Fibroblast of villous mesenchyme (primary cell): ENCODE measurements at regions not wholly inside any gene's neighbourhood (a gene's known extent, or its start where the extent isn't known, plus 50 kb on each side); places are given as distances from the start of the nearest gene placed in this dataset.

ENCODE experiments used
- DNase-seq: peaks from one replicate; pipeline ENCODE4 v3.0.0-alpha.2; 2010; ENCODE audit warnings: low read depth
- H3K4me3 ChIP-seq: 2 replicates; pipeline ENCODE4 v1.5.1; 2011; ENCODE audit warnings: low read depth, mild to moderate bottlenecking, low read length
- TF ChIP-seq, protein P1 (sequence below): IDR thresholded peaks from 2 replicates; pipeline ENCODE4 v1.5.1; 2012; ENCODE audit warnings: low read depth, mild to moderate bottlenecking, low read length; ENCODE audit not compliant: insufficient read depth

DNA sequence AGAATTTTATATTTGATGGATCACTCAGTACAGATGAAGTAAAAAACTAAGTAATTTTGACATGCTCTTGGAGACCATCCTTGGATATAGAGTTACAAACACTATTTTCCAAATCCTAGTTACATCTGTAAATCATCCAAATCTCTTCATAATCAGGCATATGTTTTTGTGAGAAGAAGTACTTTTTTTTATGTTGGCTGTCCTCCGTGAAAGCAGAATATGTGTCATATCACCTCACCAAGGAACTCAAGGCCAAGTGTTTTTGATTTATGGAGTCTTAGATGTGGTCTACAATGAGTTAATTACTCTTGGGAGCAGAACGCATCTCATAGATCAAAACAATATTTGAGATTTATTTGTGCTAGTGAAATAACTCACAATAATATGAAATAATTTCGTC lies 416.5 kb upstream of the TGFBR2 start:
- DNase-seq: no peak
- TF ChIP-seq, protein P1, sequence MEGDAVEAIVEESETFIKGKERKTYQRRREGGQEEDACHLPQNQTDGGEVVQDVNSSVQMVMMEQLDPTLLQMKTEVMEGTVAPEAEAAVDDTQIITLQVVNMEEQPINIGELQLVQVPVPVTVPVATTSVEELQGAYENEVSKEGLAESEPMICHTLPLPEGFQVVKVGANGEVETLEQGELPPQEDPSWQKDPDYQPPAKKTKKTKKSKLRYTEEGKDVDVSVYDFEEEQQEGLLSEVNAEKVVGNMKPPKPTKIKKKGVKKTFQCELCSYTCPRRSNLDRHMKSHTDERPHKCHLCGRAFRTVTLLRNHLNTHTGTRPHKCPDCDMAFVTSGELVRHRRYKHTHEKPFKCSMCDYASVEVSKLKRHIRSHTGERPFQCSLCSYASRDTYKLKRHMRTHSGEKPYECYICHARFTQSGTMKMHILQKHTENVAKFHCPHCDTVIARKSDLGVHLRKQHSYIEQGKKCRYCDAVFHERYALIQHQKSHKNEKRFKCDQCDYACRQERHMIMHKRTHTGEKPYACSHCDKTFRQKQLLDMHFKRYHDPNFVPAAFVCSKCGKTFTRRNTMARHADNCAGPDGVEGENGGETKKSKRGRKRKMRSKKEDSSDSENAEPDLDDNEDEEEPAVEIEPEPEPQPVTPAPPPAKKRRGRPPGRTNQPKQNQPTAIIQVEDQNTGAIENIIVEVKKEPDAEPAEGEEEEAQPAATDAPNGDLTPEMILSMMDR: no peak

DNA sequence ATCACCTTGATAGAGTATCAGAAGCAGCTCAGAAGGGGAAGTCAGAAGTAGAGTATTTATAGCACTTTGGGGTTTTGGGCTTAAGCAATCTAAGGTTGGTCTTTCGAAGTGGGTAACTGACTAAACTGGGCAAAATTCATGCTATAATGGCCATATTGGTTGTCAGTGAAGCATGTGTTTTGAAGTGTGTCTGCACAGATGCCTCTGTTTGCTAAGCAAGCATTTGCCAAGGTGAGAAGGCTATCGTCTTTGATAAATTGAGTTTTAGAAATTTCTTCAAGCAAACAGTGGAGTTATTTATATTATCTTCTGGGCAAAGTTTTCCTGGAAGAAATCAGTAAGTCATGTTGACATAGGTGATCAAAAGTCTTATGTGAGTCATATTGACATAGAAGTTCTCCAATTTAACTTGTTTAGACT lies 412.8 kb upstream of the TGFBR2 start:
- H3K4me3 ChIP-seq: no peak overlapping the region
- TF ChIP-seq, protein P1: no peak
- DNase-seq: no peak

More for the DNA sequence above, 416.5 kb upstream of the TGFBR2 start:
- H3K4me3 ChIP-seq: no peak overlapping the region

DNA sequence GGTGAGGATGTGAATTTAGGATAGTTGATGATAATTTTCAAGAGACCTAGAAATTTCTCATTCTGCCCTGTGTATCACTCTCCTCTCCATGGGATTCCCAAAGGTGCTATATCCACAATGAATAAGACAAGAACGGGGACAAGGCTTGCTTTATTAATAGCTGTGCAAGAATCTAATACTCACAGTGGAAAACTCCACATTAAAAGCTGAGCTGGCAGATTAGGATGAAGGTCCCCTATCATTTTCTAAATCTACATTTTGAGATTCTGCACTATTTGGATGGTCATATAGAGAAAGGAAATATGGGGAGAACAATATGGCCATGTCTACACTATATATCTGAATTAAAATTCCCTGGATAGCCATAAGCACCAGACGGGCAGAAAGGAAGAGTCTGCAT lies 411.0 kb upstream of the TGFBR2 start:
- H3K4me3 ChIP-seq: no peak overlapping the region
- no peak for DNase-seq
- TF ChIP-seq, protein P1: no peak

DNA sequence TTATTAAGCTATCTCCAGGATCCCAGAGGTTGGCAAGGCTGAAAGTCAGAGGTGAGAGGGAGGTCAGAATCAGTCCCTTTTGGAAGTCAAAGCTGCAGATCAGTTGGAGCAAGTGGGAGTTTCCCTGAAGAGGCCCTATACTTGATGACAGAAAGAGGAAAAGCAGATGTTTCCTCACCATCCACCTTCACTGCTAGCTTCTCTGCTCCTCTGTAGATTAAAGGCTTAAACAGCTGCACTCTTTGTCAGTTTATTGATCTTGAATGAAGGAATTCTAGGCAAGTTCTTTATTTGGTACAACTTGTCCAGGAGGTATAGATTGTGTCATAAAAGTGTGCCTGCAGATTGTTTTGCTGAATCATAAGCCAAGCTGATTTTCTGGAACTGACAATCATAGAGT lies 408.2 kb upstream of the TGFBR2 start:
- peak; percentile 63 for DNase-seq
- H3K4me3 ChIP-seq: no peak overlapping the region
- TF ChIP-seq, protein P1: no peak

DNA sequence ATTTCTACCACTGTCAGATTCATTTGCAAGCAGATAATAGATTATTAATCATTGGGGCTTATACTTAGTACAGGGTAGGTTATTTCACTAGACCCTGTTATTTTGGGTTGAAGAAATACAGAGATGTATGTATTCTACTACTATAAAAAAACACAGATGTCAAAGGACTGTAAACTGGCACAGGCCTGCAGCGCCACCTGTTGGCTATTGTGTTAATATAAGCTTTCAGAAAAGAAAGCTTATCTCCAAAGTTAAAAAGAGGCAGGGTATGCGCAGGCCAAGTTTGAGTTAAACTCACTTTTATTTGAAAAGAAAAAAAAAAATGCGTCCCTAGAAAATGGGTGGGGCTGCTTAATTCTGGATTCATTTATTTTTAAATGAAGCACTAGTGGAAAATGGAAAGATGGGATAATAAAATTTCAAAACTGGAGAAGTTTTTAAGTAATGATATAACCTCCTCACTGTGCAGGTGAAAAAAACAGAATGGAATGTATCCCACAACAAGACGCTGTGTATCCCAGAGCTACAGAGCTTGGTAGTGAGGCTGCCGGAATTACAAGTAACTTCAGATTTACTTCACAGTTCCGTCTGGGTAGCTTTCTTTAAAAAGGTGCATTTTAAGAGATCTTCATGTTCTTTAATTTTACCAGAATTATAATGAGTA lies 407.2 kb upstream of the TGFBR2 start:
- TF ChIP-seq, protein P1: peak; percentile 78

DNA sequence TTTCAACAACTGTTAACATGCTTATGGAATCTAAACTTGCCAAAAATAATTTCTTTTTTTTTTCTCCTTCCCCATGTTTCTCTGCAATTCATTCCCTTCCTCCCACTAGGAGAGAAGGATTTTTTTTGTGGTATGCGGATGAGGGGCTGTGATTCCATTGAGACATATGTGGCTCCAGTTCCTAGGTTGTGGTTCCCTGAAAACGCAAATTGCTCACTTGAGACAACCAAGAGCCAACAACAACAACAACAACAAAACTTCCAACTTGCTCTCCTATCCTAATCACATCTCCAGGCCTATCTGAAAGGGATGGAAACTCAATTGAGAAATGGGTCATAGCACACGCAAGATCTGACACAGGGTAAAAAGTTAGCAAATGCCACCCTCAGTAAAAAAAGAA lies 406.5 kb upstream of the TGFBR2 start:
- no peak for DNase-seq
- TF ChIP-seq, protein P1: no peak
- H3K4me3 ChIP-seq: no peak overlapping the region

More for the DNA sequence above, 407.2 kb upstream of the TGFBR2 start:
- DNase-seq: peak; percentile 69
- no peak overlapping the region for H3K4me3 ChIP-seq

DNA sequence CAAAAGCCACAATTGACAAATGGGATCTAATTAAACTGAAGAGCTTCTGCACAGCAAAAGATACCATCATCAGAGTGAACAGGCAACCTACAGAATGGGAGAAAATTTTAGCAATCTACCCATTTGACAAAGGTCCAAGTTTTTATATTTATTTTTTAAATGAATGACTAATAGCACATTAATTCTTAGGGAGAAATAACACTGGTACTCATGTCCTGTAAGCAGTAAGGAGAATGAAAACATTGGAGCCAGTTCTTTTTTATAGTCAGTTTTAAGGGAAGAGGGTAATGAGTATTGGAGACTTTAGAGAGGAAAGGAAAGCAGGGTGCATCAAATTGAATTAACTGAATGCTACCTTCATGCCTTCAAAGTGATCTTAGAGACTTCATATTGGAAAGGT lies 404.7 kb upstream of the TGFBR2 start:
- no peak overlapping the region for H3K4me3 ChIP-seq
- TF ChIP-seq, protein P1: no peak
- DNase-seq: peak; percentile 10
